SK-N-SH treated with all-trans-retinoic acid at 6 μM for 48 hours (cell line): ENCODE measurements at regions not wholly inside any gene's neighbourhood (a gene's known extent, or its start where the extent isn't known, plus 50 kb on each side); places are given as distances from the start of the nearest gene placed in this dataset.

ENCODE experiments used
- ATAC-seq: fragments of 200-7000 bp; cut with Tn5 transposase; 3 replicates; pipeline ENCODE4 v1.9.1; 2020; ENCODE audit warnings: mild to moderate bottlenecking, moderate library complexity
- ARNTL ChIP-seq: fragments of 450-650 bp; formaldehyde crosslinking; IDR thresholded peaks from 2 replicates; pipeline ENCODE4 v1.5.0; 2020; ENCODE audit warnings: low read depth, mild to moderate bottlenecking, moderate library complexity, borderline replicate concordance
- BACH2 ChIP-seq: fragments of 250-450 bp; sonication (Bioruptor Pico); IDR thresholded peaks from 2 replicates; pipeline ENCODE4 v1.9.0; 2021; ENCODE audit warnings: mild to moderate bottlenecking, borderline replicate concordance
- GLIS3 ChIP-seq: fragments of 250-450 bp; sonication (Bioruptor Pico); IDR thresholded peaks from 2 replicates; pipeline ENCODE4 v1.5.0; 2020; ENCODE audit warnings: mild to moderate bottlenecking, moderate library complexity
- PPARA ChIP-seq: fragments of 250-450 bp; sonication (Bioruptor Pico); IDR thresholded peaks from 2 replicates; pipeline ENCODE4 v1.5.0; 2020; ENCODE audit warnings: mild to moderate bottlenecking, borderline replicate concordance
- RARB ChIP-seq: fragments of 250-450 bp; sonication (Bioruptor Pico); IDR thresholded peaks from 2 replicates; pipeline ENCODE4 v1.8.0; 2021; ENCODE audit warnings: mild to moderate bottlenecking, moderate library complexity
- SNAI2 ChIP-seq: fragments of 250-450 bp; sonication (Bioruptor Pico); IDR thresholded peaks from 2 replicates; pipeline ENCODE4 v1.5.0; 2020; ENCODE audit warnings: mild to moderate bottlenecking, moderate library complexity
- TCF4 ChIP-seq: fragments of 250-450 bp; sonication (Bioruptor Pico); IDR thresholded peaks from 2 replicates; pipeline ENCODE4 v1.8.0; 2021; ENCODE audit warnings: mild to moderate bottlenecking, moderate library complexity, borderline replicate concordance
- TOX ChIP-seq: fragments of 250-450 bp; sonication (Bioruptor Pico); IDR thresholded peaks from 2 replicates; pipeline ENCODE4 v1.8.0; 2021; ENCODE audit warnings: mild to moderate bottlenecking, moderate library complexity, borderline replicate concordance
- ZC3H10 ChIP-seq: fragments of 250-450 bp; sonication (Bioruptor Pico); IDR thresholded peaks from 2 replicates; pipeline ENCODE4 v1.5.1; 2021; ENCODE audit warnings: mild to moderate bottlenecking, moderate library complexity
- ZFP3 ChIP-seq: fragments of 250-450 bp; sonication (Bioruptor Pico); IDR thresholded peaks from 2 replicates; pipeline ENCODE4 v1.5.0; 2020; ENCODE audit warnings: mild to moderate bottlenecking, moderate library complexity
- ZFP30 ChIP-seq: fragments of 450-650 bp; formaldehyde crosslinking; IDR thresholded peaks from 2 replicates; pipeline ENCODE4 v1.5.0; 2022; ENCODE audit warnings: mild to moderate bottlenecking, moderate library complexity
- ZNF70 ChIP-seq: fragments of 450-650 bp; formaldehyde crosslinking; IDR thresholded peaks from 2 replicates; pipeline ENCODE4 v1.5.0; 2020; ENCODE audit warnings: mild to moderate bottlenecking, moderate library complexity
- ZNF8 ChIP-seq: fragments of 450-650 bp; formaldehyde crosslinking; IDR thresholded peaks from 2 replicates; pipeline ENCODE4 v1.5.0; 2020; ENCODE audit warnings: mild to moderate bottlenecking, moderate library complexity
- TF ChIP-seq, protein P1 (sequence below): fragments of 250-450 bp; sonication (Bioruptor Pico); IDR thresholded peaks from 2 replicates; pipeline ENCODE4 v1.8.0; 2020; ENCODE audit warnings: mild to moderate bottlenecking, moderate library complexity, borderline replicate concordance
- TF ChIP-seq, protein P2 (sequence below): fragments of 250-450 bp; sonication (Bioruptor Pico); IDR thresholded peaks from 2 replicates; pipeline ENCODE4 v1.5.1; 2021; ENCODE audit warnings: mild to moderate bottlenecking, moderate library complexity
- TF ChIP-seq, protein P3 (sequence below): fragments of 250-450 bp; sonication (Bioruptor Pico); IDR thresholded peaks from 2 replicates; pipeline ENCODE4 v1.8.0; 2021; ENCODE audit warnings: low read depth, mild to moderate bottlenecking, moderate library complexity, borderline replicate concordance
- TF ChIP-seq, protein P4 (sequence below): fragments of 250-450 bp; sonication (Bioruptor Pico); IDR thresholded peaks from 2 replicates; pipeline ENCODE4 v1.5.1; 2020; ENCODE audit warnings: low read depth, mild to moderate bottlenecking, moderate library complexity

DNA sequence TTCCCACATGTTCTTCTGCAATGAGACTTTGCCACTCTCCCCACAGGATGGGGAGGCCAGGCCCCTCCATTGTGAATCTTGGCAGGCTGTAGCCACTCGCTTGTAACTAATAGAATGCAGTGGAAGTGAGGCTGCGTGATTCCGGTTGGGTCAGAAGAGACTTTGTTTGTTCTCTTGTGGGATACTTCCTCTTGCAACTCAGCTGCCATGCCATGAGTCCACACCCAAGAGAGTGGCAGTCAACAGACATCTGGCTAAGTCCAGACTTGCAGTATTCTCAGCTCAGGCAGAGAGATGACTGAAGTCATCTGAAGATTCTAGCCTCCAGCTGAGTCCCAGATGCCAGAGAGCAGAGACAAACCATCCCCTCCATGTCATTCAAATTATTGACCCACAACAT lies 153.4 kb upstream of the GDF10 start (continued):
- TF ChIP-seq, protein P1, sequence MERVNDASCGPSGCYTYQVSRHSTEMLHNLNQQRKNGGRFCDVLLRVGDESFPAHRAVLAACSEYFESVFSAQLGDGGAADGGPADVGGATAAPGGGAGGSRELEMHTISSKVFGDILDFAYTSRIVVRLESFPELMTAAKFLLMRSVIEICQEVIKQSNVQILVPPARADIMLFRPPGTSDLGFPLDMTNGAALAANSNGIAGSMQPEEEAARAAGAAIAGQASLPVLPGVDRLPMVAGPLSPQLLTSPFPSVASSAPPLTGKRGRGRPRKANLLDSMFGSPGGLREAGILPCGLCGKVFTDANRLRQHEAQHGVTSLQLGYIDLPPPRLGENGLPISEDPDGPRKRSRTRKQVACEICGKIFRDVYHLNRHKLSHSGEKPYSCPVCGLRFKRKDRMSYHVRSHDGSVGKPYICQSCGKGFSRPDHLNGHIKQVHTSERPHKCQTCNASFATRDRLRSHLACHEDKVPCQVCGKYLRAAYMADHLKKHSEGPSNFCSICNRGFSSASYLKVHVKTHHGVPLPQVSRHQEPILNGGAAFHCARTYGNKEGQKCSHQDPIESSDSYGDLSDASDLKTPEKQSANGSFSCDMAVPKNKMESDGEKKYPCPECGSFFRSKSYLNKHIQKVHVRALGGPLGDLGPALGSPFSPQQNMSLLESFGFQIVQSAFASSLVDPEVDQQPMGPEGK (CRISPR knock-in tag): no peak
- TF ChIP-seq, protein P2, sequence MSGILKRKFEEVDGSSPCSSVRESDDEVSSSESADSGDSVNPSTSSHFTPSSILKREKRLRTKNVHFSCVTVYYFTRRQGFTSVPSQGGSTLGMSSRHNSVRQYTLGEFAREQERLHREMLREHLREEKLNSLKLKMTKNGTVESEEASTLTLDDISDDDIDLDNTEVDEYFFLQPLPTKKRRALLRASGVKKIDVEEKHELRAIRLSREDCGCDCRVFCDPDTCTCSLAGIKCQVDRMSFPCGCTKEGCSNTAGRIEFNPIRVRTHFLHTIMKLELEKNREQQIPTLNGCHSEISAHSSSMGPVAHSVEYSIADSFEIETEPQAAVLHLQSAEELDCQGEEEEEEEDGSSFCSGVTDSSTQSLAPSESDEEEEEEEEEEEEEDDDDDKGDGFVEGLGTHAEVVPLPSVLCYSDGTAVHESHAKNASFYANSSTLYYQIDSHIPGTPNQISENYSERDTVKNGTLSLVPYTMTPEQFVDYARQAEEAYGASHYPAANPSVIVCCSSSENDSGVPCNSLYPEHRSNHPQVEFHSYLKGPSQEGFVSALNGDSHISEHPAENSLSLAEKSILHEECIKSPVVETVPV (CRISPR knock-in tag): no peak

DNA sequence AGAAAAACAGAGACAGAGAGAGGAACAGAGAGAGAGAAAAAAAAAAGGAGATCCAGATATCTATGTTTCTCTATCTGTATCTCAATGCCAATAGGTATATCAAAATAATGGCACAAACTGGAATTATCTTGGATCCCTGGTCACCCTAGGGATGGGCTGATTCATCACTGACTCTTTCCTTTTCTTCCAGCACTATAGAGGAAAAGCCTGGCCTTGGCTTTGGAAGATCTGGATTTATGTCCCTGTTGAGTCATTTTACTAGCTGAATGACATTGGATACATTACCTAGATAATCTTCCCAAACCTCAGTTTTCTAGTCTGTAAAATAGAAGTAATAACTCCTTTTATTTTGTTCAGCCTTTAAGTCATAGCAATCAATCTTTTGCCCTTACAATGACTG lies 152.8 kb upstream of the GDF10 start:
- ATAC-seq: no peak
- TF ChIP-seq, protein P1 (CRISPR knock-in tag): no peak
- TF ChIP-seq BACH2 (CRISPR knock-in tag) (no peak), GLIS3 (CRISPR knock-in tag) (no peak), ZNF70 (CRISPR knock-in tag) (no peak), RARB (no peak), TOX (no peak), SNAI2 (no peak), ZFP3 (CRISPR knock-in tag) (no peak), ZNF8 (CRISPR knock-in tag) (no peak), ZC3H10 (CRISPR knock-in tag) (no peak), TCF4 (no peak), ARNTL (CRISPR knock-in tag) (no peak)
- TF ChIP-seq, protein P3, sequence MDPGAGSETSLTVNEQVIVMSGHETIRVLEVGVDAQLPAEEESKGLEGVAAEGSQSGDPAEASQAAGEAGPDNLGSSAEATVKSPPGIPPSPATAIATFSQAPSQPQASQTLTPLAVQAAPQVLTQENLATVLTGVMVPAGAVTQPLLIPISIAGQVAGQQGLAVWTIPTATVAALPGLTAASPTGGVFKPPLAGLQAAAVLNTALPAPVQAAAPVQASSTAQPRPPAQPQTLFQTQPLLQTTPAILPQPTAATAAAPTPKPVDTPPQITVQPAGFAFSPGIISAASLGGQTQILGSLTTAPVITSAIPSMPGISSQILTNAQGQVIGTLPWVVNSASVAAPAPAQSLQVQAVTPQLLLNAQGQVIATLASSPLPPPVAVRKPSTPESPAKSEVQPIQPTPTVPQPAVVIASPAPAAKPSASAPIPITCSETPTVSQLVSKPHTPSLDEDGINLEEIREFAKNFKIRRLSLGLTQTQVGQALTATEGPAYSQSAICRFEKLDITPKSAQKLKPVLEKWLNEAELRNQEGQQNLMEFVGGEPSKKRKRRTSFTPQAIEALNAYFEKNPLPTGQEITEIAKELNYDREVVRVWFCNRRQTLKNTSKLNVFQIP: no peak
- TF ChIP-seq, all 23 proteins: peak for 0

DNA sequence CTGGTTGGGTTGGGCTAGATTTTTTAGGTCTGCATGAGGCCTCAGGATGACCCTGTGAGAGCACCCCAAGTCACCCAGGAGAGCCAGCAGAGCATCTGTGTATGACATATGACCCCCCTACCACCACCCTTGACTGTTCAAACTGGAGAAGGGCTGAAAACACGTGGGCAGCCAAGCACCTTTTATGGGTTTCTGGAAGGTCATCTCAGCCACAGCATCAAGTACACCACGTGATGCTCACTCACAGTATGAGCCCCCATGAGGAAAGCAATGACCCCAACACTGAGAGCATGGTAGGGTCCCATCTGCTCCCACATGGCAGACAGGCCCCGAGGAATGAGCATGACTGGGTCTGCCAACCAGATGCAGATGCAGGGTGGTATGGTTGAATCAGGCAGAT lies 149.4 kb upstream of the GDF10 start:
- TF ChIP-seq ARNTL (CRISPR knock-in tag) (no peak), RARB (no peak), ZNF8 (CRISPR knock-in tag) (no peak), ZFP3 (CRISPR knock-in tag) (no peak), PPARA (CRISPR knock-in tag) (no peak), TCF4 (no peak), ZFP30 (CRISPR knock-in tag) (no peak), SNAI2 (no peak)
- TF ChIP-seq, protein P3: no peak
- TF ChIP-seq, protein P1 (CRISPR knock-in tag): no peak
- TF ChIP-seq, protein P4, sequence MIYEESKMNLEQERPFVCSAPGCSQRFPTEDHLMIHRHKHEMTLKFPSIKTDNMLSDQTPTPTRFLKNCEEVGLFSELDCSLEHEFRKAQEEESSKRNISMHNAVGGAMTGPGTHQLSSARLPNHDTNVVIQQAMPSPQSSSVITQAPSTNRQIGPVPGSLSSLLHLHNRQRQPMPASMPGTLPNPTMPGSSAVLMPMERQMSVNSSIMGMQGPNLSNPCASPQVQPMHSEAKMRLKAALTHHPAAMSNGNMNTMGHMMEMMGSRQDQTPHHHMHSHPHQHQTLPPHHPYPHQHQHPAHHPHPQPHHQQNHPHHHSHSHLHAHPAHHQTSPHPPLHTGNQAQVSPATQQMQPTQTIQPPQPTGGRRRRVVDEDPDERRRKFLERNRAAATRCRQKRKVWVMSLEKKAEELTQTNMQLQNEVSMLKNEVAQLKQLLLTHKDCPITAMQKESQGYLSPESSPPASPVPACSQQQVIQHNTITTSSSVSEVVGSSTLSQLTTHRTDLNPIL (CRISPR knock-in tag): no peak
- TF ChIP-seq, protein P2 (CRISPR knock-in tag): no peak
- no peak for ATAC-seq
